Mesenchymal stem cell (in vitro differentiated cells and primary cell): ENCODE measurements at regions not wholly inside any gene's neighbourhood (a gene's known extent, or its start where the extent isn't known, plus 50 kb on each side); places are given as distances from the start of the nearest gene placed in this dataset.

Source experiments
- DNase-seq: peaks from one replicate; pipeline ENCODE4 v3.0.0-alpha.2; 2013
- H2AFZ ChIP-seq: one replicate; pipeline ENCODE4 v1.6.1; 2013; ENCODE audit warnings: low read depth, mild to moderate bottlenecking, control low read depth, inconsistent platforms, low read length, moderate library complexity
- H2AK5ac ChIP-seq: 2 replicates; pipeline ENCODE4 v1.6.1; 2013; ENCODE audit warnings: low read length, moderate library complexity, mild to moderate bottlenecking, inconsistent platforms; ENCODE audit not compliant: severe bottlenecking
- H2BK120ac ChIP-seq: one replicate; pipeline ENCODE4 v1.6.1; 2013; ENCODE audit warnings: low read depth, mild to moderate bottlenecking, inconsistent platforms, low read length, moderate library complexity
- H2BK12ac ChIP-seq, 2 experiments: one replicate each; pipeline ENCODE4 v1.6.1; 2013; ENCODE audit warnings: inconsistent platforms in 2 of 2, low read length in 2 of 2, mild to moderate bottlenecking in 2 of 2, moderate library complexity in 2 of 2, control low read depth in 1 of 2
- H2BK15ac ChIP-seq: one replicate; pipeline ENCODE4 v1.6.1; 2013; ENCODE audit warnings: mild to moderate bottlenecking, low read depth, inconsistent platforms; ENCODE audit not compliant: poor library complexity, severe bottlenecking
- H2BK5ac ChIP-seq: 2 replicates; pipeline ENCODE4 v1.6.1; 2013; ENCODE audit warnings: low read depth, mild to moderate bottlenecking, low read length, control low read depth, inconsistent platforms; ENCODE audit not compliant: poor library complexity, severe bottlenecking
- H3K14ac ChIP-seq, 2 experiments: one replicate each; pipeline ENCODE4 v1.6.1; 2013; ENCODE audit warnings: inconsistent platforms in 2 of 2, low read length in 2 of 2, control low read depth in 1 of 2, mild to moderate bottlenecking in 1 of 2, moderate library complexity in 1 of 2
- H3K18ac ChIP-seq, 2 experiments: one replicate each; pipeline ENCODE4 v1.6.1; 2013; ENCODE audit warnings: inconsistent platforms in 2 of 2, low read length in 2 of 2, control low read depth in 1 of 2, low read depth in 1 of 2, mild to moderate bottlenecking in 1 of 2
- H3K23ac ChIP-seq, 2 experiments: one replicate each; pipeline ENCODE4 v1.6.1; 2013; ENCODE audit warnings: inconsistent platforms in 2 of 2, low read length in 2 of 2, mild to moderate bottlenecking in 2 of 2, moderate library complexity in 2 of 2, control low read depth in 1 of 2
- H3K27ac ChIP-seq: 2 replicates; pipeline ENCODE4 v1.5.1; 2013; ENCODE audit warnings: mild to moderate bottlenecking, moderate library complexity, low read length, control low read depth, inconsistent platforms; ENCODE audit not compliant: poor library complexity, severe bottlenecking
- H3K27me3 ChIP-seq, 2 experiments: 2 replicates each; pipeline versions ENCODE4 v1.6.1 to v1.7.0; 2013; ENCODE audit warnings: low read length in 2 of 2, mild to moderate bottlenecking in 2 of 2, moderate library complexity in 2 of 2, control low read depth in 1 of 2, inconsistent platforms in 1 of 2; ENCODE audit not compliant: control insufficient read depth in 1 of 2, insufficient read depth in 1 of 2
- H3K36me3 ChIP-seq, 2 experiments: 2 replicates each; pipeline versions ENCODE4 v1.6.1 to v1.7.0; 2013; ENCODE audit warnings: low read length in 2 of 2, control low read depth in 1 of 2, inconsistent platforms in 1 of 2, low read depth in 1 of 2, mild to moderate bottlenecking in 1 of 2; ENCODE audit not compliant: insufficient read depth in 2 of 2, control insufficient read depth in 1 of 2
- H3K4ac ChIP-seq, 2 experiments: one replicate each; pipeline ENCODE4 v1.6.1; 2013; ENCODE audit warnings: inconsistent platforms in 2 of 2, low read length in 2 of 2, mild to moderate bottlenecking in 2 of 2, moderate library complexity in 2 of 2, control low read depth in 1 of 2, low read depth in 1 of 2
- H3K4me1 ChIP-seq: 2 replicates; pipeline ENCODE4 v1.6.1; 2013; ENCODE audit warnings: low read depth, low read length, control low read depth; ENCODE audit not compliant: control insufficient read depth, insufficient read depth
- H3K4me2 ChIP-seq: 2 replicates; pipeline ENCODE4 v1.6.1; 2013; ENCODE audit warnings: low read length, mild to moderate bottlenecking, inconsistent platforms; ENCODE audit not compliant: poor library complexity, severe bottlenecking
- H3K4me3 ChIP-seq, 2 experiments: 2 replicates each; pipeline versions ENCODE4 v1.5.1 to v1.7.0; 2013; ENCODE audit warnings: low read length in 2 of 2, mild to moderate bottlenecking in 2 of 2, control low read depth in 1 of 2, low read depth in 1 of 2; ENCODE audit not compliant: insufficient read depth in 1 of 2
- H3K79me1 ChIP-seq: replicated peaks from 2 replicates; pipeline ENCODE4 v1.6.1; 2013; ENCODE audit warnings: mild to moderate bottlenecking, control low read depth, low read length, inconsistent platforms; ENCODE audit not compliant: poor library complexity, severe bottlenecking
- H3K9ac ChIP-seq: 2 replicates; pipeline ENCODE4 v1.7.0; 2013; ENCODE audit warnings: mild to moderate bottlenecking, low read length, moderate library complexity
- H3K9me3 ChIP-seq: 2 replicates; pipeline ENCODE4 v1.7.0; 2013; ENCODE audit warnings: mild to moderate bottlenecking, low read length; ENCODE audit not compliant: control insufficient read depth
- H4K8ac ChIP-seq: one replicate; pipeline ENCODE4 v1.6.1; 2013; ENCODE audit warnings: inconsistent platforms, mild to moderate bottlenecking, low read length, moderate library complexity
- H4K91ac ChIP-seq: one replicate; pipeline ENCODE4 v1.6.1; 2013; ENCODE audit warnings: mild to moderate bottlenecking, low read length, inconsistent platforms
- WGBS: methylation state at CpG from one replicate; pipeline ENCODE4 v1.1.7; 2013; ENCODE audit warnings: mixed read lengths; 5-methylcytosine and 5-hydroxymethylcytosine counted together

DNA sequence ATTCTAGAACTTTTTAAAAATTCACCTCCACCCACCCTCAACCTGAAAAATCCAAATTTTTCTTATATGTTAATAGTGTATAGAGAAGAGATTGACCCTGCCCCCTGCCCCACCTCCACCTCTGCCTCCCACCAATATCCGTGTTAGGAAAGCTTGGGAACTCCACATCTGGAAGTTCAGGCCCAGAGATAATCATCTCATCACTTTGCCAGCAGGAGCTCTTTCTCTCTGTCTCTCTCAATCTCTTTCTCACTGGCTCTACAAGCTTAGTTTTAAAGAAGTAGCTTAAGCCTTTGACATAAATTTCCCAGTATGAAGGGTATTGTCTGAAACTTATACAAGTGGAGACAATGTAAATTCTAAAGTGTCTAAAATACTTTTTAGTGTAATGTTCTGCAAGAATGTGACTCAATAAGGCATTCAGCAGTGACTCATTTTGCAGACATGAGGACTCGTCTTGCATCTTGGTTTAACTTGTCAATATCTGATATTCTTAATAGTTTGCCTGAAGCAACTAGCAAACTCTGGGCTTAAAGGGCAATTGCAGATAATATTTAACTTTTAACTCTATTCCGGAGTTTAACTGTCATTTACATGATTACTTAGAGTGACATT, 299.8 kb upstream of the EPHA3 start:
- Histone ChIP-seq H3K4ac (no peak overlapping the region), H3K27ac (peak overlapping the region; percentile 57), H3K9me3 (no peaks in the 10 kb centered on the region), H3K36me3 (no peaks in the 10 kb centered on the region), H4K8ac (no peak overlapping the region), H3K4me2 (no peak overlapping the region), H3K14ac (no peak overlapping the region), H2AFZ (no peak overlapping the region), H4K91ac (no peak overlapping the region), H3K18ac (no peak overlapping the region), H3K9ac (no peak overlapping the region), H3K27me3 (no peaks in the 10 kb centered on the region), H2AK5ac (no peak overlapping the region), H3K79me1 (no peaks in the 10 kb centered on the region), H2BK120ac (no peak overlapping the region), H3K4me3 (no peak overlapping the region), H3K4me1 (peaks cover 1% of the 10 kb centered on the region), H3K23ac (no peak overlapping the region), H2BK15ac (no peak overlapping the region), H2BK12ac (no peak overlapping the region), H2BK5ac (no peak overlapping the region)
- DNase-seq, result peak; percentile 46
- 6% methylated on average over 2 of the region's 3 CpGs for WGBS

GRCh38 chr3:88809993-88810392, 297.4 kb upstream of the EPHA3 start:
- peaks cover 1% of the 10 kb centered on the region for H3K4me1 ChIP-seq
- no peak overlapping the region for H2BK120ac ChIP-seq
- no peak overlapping the region for H3K4ac ChIP-seq
- H2BK5ac ChIP-seq, result no peak overlapping the region
- no peak overlapping the region for H4K91ac ChIP-seq
- no peak for DNase-seq
- H3K79me1 ChIP-seq, result no peaks in the 10 kb centered on the region
- no peak overlapping the region for H2BK15ac ChIP-seq
- no peak overlapping the region for H3K4me3 ChIP-seq
- no CpG with 5 or more reads among the region's 2 CpGs for WGBS
- no peaks in the 10 kb centered on the region for H3K9me3 ChIP-seq
- H2BK12ac ChIP-seq, result no peak overlapping the region
- no peak overlapping the region for H3K9ac ChIP-seq
- H3K14ac ChIP-seq, result no peak overlapping the region
- no peak overlapping the region for H3K18ac ChIP-seq
- no peak overlapping the region for H4K8ac ChIP-seq
- no peak overlapping the region for H2AK5ac ChIP-seq
- H3K27me3 ChIP-seq, result no peaks in the 10 kb centered on the region
- no peaks in the 10 kb centered on the region for H3K36me3 ChIP-seq
- H3K4me2 ChIP-seq, result no peak overlapping the region
- H3K27ac ChIP-seq, result no peak overlapping the region
- no peak overlapping the region for H3K23ac ChIP-seq
- no peak overlapping the region for H2AFZ ChIP-seq

DNA sequence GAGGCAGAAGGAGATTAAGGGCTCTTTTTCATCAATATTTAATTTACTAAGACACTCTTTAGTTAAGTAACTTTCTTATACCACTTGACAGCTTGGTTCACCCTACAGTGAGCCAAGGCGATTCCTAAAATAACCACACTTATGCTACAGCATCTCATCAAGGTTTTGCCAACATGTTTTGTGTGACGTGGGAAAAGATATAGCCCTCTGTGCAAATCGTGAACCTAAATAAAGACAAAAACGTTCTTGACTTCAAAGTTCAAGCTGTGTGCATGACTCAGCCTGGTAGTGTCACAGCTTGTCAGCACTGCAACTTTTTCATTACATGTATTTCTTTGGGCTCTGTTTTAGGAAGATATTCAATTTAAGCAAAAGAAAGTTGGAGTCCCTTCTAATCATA, 297.0 kb upstream of the EPHA3 start:
- WGBS, result 38% methylated on average over 4 of the region's 4 CpGs
- Histone ChIP-seq H3K9me3 (no peaks in the 10 kb centered on the region), H3K4me2 (no peak overlapping the region), H4K8ac (no peak overlapping the region), H3K14ac (no peak overlapping the region), H2AK5ac (no peak overlapping the region), H2BK120ac (no peak overlapping the region), H3K23ac (no peak overlapping the region), H2BK15ac (no peak overlapping the region), H3K4ac (no peak overlapping the region), H3K36me3 (no peaks in the 10 kb centered on the region), H3K27ac (no peak overlapping the region), H3K79me1 (no peaks in the 10 kb centered on the region), H2BK12ac (no peak overlapping the region), H3K9ac (no peak overlapping the region), H4K91ac (no peak overlapping the region), H2AFZ (peak overlapping the region; percentile 61), H3K18ac (no peak overlapping the region), H3K4me1 (peaks cover 1% of the 10 kb centered on the region), H3K27me3 (no peaks in the 10 kb centered on the region), H3K4me3 (no peak overlapping the region), H2BK5ac (no peak overlapping the region)
- peak; percentile 31 for DNase-seq

- DNase-seq, result no peak
- H2AFZ ChIP-seq, result no peak overlapping the region
- no peak overlapping the region for H3K18ac ChIP-seq
- no peaks in the 10 kb centered on the region for H3K36me3 ChIP-seq
- H3K27me3 ChIP-seq, result no peaks in the 10 kb centered on the region
- no peak overlapping the region for H3K9ac ChIP-seq
- no peaks in the 10 kb centered on the region for H3K9me3 ChIP-seq
- no peak overlapping the region for H2BK12ac ChIP-seq
- H2BK120ac ChIP-seq, result no peak overlapping the region
- no peak overlapping the region for H2BK15ac ChIP-seq
- H3K23ac ChIP-seq, result no peak overlapping the region
- H3K4ac ChIP-seq, result no peak overlapping the region
- H3K4me3 ChIP-seq, result no peak overlapping the region
- 95% methylated on average over 3 of the region's 3 CpGs for WGBS
- H3K4me1 ChIP-seq, result peaks cover 1% of the 10 kb centered on the region
- no peak overlapping the region for H3K4me2 ChIP-seq
- H4K91ac ChIP-seq, result no peak overlapping the region
- no peak overlapping the region for H3K14ac ChIP-seq
- H2AK5ac ChIP-seq, result no peak overlapping the region
- H4K8ac ChIP-seq, result no peak overlapping the region
- H2BK5ac ChIP-seq, result no peak overlapping the region
- no peak overlapping the region for H3K27ac ChIP-seq
- H3K79me1 ChIP-seq, result no peaks in the 10 kb centered on the region
Observed at GRCh38 chr3:88811096-88811495, 296.3 kb upstream of the EPHA3 start.
